ENCODE measurements at regions not wholly inside any gene's neighbourhood (a gene's known extent, or its start where the extent isn't known, plus 50 kb on each side); places are given as distances from the start of the nearest gene placed in this dataset.
A peak's percentile ranks its signal among the peaks of the same experiment; 100 is the strongest.

DNA sequence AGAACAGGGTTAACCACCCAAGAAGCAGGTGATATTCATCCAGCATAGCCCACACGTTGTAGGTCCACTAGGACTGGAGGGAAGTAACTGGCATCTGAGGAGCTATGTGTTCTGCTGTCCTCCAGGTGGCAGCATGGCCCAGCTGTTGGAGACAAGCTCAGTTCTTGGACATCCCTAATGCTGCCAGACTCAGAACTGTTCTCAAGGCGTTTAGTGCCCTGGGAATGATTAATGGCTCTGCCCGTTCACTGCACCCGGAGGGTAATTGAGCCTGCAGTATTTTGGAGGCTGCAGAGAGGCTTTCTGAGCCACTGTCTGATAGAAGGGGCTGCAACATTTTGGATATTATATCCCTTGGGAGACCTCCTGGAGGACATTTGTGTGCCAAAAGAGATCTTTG lies 521.3 kb upstream of the SEMA6D start:
- Histone ChIP-seq H3K79me2 (ENCODE audit: control insufficient read depth, insufficient read depth, low read length, poor library complexity) (no peaks in the 10 kb centered on the region), H3K4me3 (ENCODE audit: low read depth, low read length) (no peak overlapping the region), H4K8ac (ENCODE audit: low read depth, low read length) (no peak overlapping the region), H3K18ac (ENCODE audit: low read length) (no peak overlapping the region), H3K4ac (ENCODE audit: low read depth, low read length) (no peak overlapping the region), H4K12ac (ENCODE audit: low read depth, low read length) (no peak overlapping the region), H3K9ac (ENCODE audit: low read length) (no peak overlapping the region), H3K4me2 (ENCODE audit: low read length) (no peak overlapping the region), H3K79me1 (ENCODE audit: low read length) (no peaks in the 10 kb centered on the region), H3K14ac (ENCODE audit: low read length) (no peak overlapping the region), H2BK12ac (ENCODE audit: low read length) (no peak overlapping the region), H4K91ac (ENCODE audit: low read depth, low read length) (no peak overlapping the region), H3K4me1 (ENCODE audit: control insufficient read depth in 1 of 2, insufficient read depth in 2 of 2, low read length in 2 of 2) (no peaks in the 10 kb centered on the region), H3K27me3 (ENCODE audit: insufficient read depth, low read length) (no peaks in the 10 kb centered on the region), H2AFZ (ENCODE audit: insufficient read depth, low read length, poor library complexity) (no peak overlapping the region), H2BK5ac (ENCODE audit: low read depth, low read length, poor library complexity) (no peak overlapping the region), H3K9me3 (ENCODE audit: insufficient read depth, low read depth, low read length) (no peaks in the 10 kb centered on the region), H3K36me3 (ENCODE audit: control insufficient read depth in 1 of 2, insufficient read depth in 2 of 2, low read length in 2 of 2) (no peaks in the 10 kb centered on the region), H3K23ac (ENCODE audit: low read length) (no peak overlapping the region), H2BK120ac (ENCODE audit: insufficient read depth, low read length, poor library complexity) (no peak overlapping the region), H2AK5ac (ENCODE audit: low read length) (no peak overlapping the region), H3K27ac (ENCODE audit: low read depth, low read length) (no peak overlapping the region)
- no CpG with 5 or more reads among the region's 4 CpGs for WGBS (ENCODE audit: extremely low coverage, insufficient coverage, insufficient read length)
- DNase-seq = peak; percentile 69 to 92

DNA sequence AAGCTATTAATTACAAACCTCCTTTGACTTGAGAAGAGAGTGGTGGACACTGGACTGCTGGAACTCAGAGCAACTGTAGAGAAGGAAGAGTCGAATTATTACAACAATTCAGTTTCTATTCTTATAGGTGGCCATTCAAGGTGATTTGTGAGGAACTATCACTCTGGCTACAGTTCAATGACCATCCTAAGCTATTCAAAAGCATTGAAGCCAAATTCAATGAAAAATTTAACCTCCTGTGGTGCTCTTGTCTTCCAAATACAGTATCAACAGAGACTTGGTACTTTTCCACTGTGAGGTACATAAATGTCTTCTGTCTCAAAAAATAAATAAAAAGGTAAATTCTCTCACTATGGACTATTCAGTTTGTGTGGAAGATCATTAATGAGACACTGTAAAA lies 513.3 kb upstream of the SEMA6D start:
- no peak overlapping the region for H4K12ac ChIP-seq (ENCODE audit: low read depth, low read length)
- peaks cover 0 to 5% of the 10 kb centered on the region in 2 experiments for H3K4me1 ChIP-seq (ENCODE audit: control insufficient read depth in 1 of 2, insufficient read depth in 2 of 2, low read length in 2 of 2)
- no peaks in the 10 kb centered on the region for H3K79me2 ChIP-seq (ENCODE audit: control insufficient read depth, insufficient read depth, low read length, poor library complexity)
- H2AFZ ChIP-seq (ENCODE audit: insufficient read depth, low read length, poor library complexity) = no peak overlapping the region
- H3K79me1 ChIP-seq (ENCODE audit: low read length) = no peaks in the 10 kb centered on the region
- no peak overlapping the region for H3K23ac ChIP-seq (ENCODE audit: low read length)
- no peak overlapping the region for H3K4ac ChIP-seq (ENCODE audit: low read depth, low read length)
- H3K9me3 ChIP-seq (ENCODE audit: insufficient read depth, low read depth, low read length) = no peaks in the 10 kb centered on the region
- H2BK12ac ChIP-seq (ENCODE audit: low read length) = no peak overlapping the region
- H3K18ac ChIP-seq (ENCODE audit: low read length) = no peak overlapping the region
- H3K4me2 ChIP-seq (ENCODE audit: low read length) = no peak overlapping the region
- no peak overlapping the region for H4K91ac ChIP-seq (ENCODE audit: low read depth, low read length)
- H3K9ac ChIP-seq (ENCODE audit: low read length) = no peak overlapping the region
- no peaks in the 10 kb centered on the region for H3K27me3 ChIP-seq (ENCODE audit: insufficient read depth, low read length)
- H3K27ac ChIP-seq (ENCODE audit: low read depth, low read length) = no peak overlapping the region
- DNase-seq = no peak
- no peak overlapping the region for H2AK5ac ChIP-seq (ENCODE audit: low read length)
- no peak overlapping the region for H2BK5ac ChIP-seq (ENCODE audit: low read depth, low read length, poor library complexity)
- H2BK120ac ChIP-seq (ENCODE audit: insufficient read depth, low read length, poor library complexity) = no peak overlapping the region
- H4K8ac ChIP-seq (ENCODE audit: low read depth, low read length) = no peak overlapping the region
- no peak overlapping the region for H3K4me3 ChIP-seq (ENCODE audit: low read depth, low read length)
- no peaks in the 10 kb centered on the region for H3K36me3 ChIP-seq (ENCODE audit: control insufficient read depth in 1 of 2, insufficient read depth in 2 of 2, low read length in 2 of 2)
- H3K14ac ChIP-seq (ENCODE audit: low read length) = no peak overlapping the region
- no CpG with 5 or more reads among the region's 1 CpG for WGBS (ENCODE audit: extremely low coverage, insufficient coverage, insufficient read length)

DNA sequence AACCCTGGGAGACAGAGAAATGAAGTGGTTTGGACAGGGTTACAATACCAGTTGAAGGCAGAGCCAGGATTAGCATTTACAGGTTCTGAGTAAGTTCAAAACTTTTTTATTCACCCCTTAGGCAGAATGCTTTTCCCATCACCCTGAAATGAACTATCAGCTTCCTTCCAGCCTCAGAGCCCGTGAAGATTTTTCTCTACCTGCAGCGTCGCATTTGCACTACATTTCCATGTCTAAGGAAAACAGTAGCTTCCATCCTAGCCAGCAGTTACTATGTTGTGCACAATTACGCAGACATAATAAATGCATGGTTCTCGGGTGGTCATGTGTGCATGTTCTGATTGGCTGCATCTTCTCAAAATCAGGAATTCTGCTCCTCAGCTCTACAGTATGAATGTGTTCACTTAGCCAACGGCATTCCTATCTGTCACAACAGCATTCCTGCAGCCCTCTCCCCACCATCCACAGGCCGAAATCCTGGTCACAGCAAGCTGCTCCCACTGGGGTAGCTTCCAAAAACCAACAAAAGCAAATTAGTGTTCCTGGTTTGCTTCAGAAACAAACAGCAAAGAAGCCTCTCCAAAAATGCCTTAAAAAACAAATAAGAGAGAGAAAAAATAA lies 510.8 kb upstream of the SEMA6D start:
- Histone ChIP-seq H3K27ac (ENCODE audit: low read depth, low read length) (no peak overlapping the region), H2BK120ac (ENCODE audit: insufficient read depth, low read length, poor library complexity) (no peak overlapping the region), H3K79me2 (ENCODE audit: control insufficient read depth, insufficient read depth, low read length, poor library complexity) (no peaks in the 10 kb centered on the region), H3K4ac (ENCODE audit: low read depth, low read length) (no peak overlapping the region), H2AFZ (ENCODE audit: insufficient read depth, low read length, poor library complexity) (no peak overlapping the region), H3K4me2 (ENCODE audit: low read length) (peak overlapping the region; percentile 7), H3K27me3 (ENCODE audit: insufficient read depth, low read length) (no peaks in the 10 kb centered on the region), H2AK5ac (ENCODE audit: low read length) (no peak overlapping the region), H4K8ac (ENCODE audit: low read depth, low read length) (no peak overlapping the region), H3K9me3 (ENCODE audit: insufficient read depth, low read depth, low read length) (no peaks in the 10 kb centered on the region), H3K79me1 (ENCODE audit: low read length) (no peaks in the 10 kb centered on the region), H3K14ac (ENCODE audit: low read length) (no peak overlapping the region), H3K23ac (ENCODE audit: low read length) (no peak overlapping the region), H3K18ac (ENCODE audit: low read length) (no peak overlapping the region), H2BK12ac (ENCODE audit: low read length) (no peak overlapping the region), H3K9ac (ENCODE audit: low read length) (no peak overlapping the region), H4K12ac (ENCODE audit: low read depth, low read length) (no peak overlapping the region), H3K4me1 (ENCODE audit: control insufficient read depth in 1 of 2, insufficient read depth in 2 of 2, low read length in 2 of 2) (peaks cover 0 to 5% of the 10 kb centered on the region in 2 experiments), H3K36me3 (ENCODE audit: control insufficient read depth in 1 of 2, insufficient read depth in 2 of 2, low read length in 2 of 2) (no peaks in the 10 kb centered on the region), H4K91ac (ENCODE audit: low read depth, low read length) (no peak overlapping the region), H2BK5ac (ENCODE audit: low read depth, low read length, poor library complexity) (no peak overlapping the region), H3K4me3 (ENCODE audit: low read depth, low read length) (no peak overlapping the region)
- no peak for DNase-seq
- no CpG with 5 or more reads among the region's 7 CpGs for WGBS (ENCODE audit: extremely low coverage, insufficient coverage, insufficient read length)

DNA sequence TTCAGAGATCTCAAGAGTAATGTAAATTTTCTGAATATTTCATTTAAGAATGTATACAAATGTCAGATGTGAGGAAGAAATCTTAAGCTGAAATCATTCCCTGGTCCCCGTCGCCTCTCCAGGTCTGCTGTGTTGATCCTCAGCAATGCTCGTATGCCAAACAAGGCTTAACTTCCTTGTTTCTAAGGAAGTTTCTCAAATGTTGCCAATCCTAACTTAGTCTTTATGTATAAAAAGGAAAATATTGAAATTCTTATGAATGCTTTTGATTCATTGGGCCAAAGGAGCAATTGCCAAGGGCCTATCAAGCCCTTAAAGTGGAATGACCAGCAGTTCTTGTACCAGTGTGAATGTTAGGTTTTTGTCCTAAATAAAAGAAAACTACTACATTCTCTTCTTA lies 507.7 kb upstream of the SEMA6D start:
- no peak overlapping the region for H4K12ac ChIP-seq (ENCODE audit: low read depth, low read length)
- no peak overlapping the region for H4K91ac ChIP-seq (ENCODE audit: low read depth, low read length)
- no peak overlapping the region for H2BK12ac ChIP-seq (ENCODE audit: low read length)
- H2BK5ac ChIP-seq (ENCODE audit: low read depth, low read length, poor library complexity) = no peak overlapping the region
- no CpG with 5 or more reads among the region's 3 CpGs for WGBS (ENCODE audit: extremely low coverage, insufficient coverage, insufficient read length)
- no peaks in the 10 kb centered on the region for H3K79me1 ChIP-seq (ENCODE audit: low read length)
- H3K4ac ChIP-seq (ENCODE audit: low read depth, low read length) = no peak overlapping the region
- no peak overlapping the region for H3K23ac ChIP-seq (ENCODE audit: low read length)
- no peak overlapping the region for H3K18ac ChIP-seq (ENCODE audit: low read length)
- H2AFZ ChIP-seq (ENCODE audit: insufficient read depth, low read length, poor library complexity) = no peak overlapping the region
- peaks cover 0 to 5% of the 10 kb centered on the region in 2 experiments for H3K4me1 ChIP-seq (ENCODE audit: control insufficient read depth in 1 of 2, insufficient read depth in 2 of 2, low read length in 2 of 2)
- no peak overlapping the region for H3K4me3 ChIP-seq (ENCODE audit: low read depth, low read length)
- H3K79me2 ChIP-seq (ENCODE audit: control insufficient read depth, insufficient read depth, low read length, poor library complexity) = no peaks in the 10 kb centered on the region
- no peak overlapping the region for H3K27ac ChIP-seq (ENCODE audit: low read depth, low read length)
- H3K27me3 ChIP-seq (ENCODE audit: insufficient read depth, low read length) = no peaks in the 10 kb centered on the region
- no peak overlapping the region for H3K9ac ChIP-seq (ENCODE audit: low read length)
- no peak overlapping the region for H3K4me2 ChIP-seq (ENCODE audit: low read length)
- no peak for DNase-seq
- no peaks in the 10 kb centered on the region for H3K9me3 ChIP-seq (ENCODE audit: insufficient read depth, low read depth, low read length)
- H2BK120ac ChIP-seq (ENCODE audit: insufficient read depth, low read length, poor library complexity) = no peak overlapping the region
- no peak overlapping the region for H4K8ac ChIP-seq (ENCODE audit: low read depth, low read length)
- H2AK5ac ChIP-seq (ENCODE audit: low read length) = no peak overlapping the region
- H3K14ac ChIP-seq (ENCODE audit: low read length) = no peak overlapping the region
- no peaks in the 10 kb centered on the region for H3K36me3 ChIP-seq (ENCODE audit: control insufficient read depth in 1 of 2, insufficient read depth in 2 of 2, low read length in 2 of 2)
